ENCODE measurements at regions not wholly inside any gene's neighbourhood (a gene's known extent, or its start where the extent isn't known, plus 50 kb on each side); places are given as distances from the start of the nearest gene placed in this dataset.

DNA sequence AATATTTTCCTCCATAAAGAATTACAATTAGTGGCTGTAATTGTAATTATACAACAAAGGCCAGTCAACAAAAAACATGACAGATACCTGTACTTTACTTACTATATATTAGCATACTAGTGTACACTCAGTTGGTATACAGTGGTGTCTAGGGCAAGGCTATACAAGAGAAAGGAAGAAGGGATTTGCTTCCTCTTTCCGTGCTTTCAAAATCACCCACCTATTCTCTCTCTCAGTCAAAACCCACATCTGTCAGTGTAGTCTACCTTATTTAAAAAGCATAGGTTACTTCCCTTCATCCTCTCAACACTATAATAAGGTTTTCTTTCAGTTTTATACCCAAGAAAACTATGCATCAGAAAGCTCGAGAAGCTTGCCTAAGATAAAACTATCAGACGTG, 355.8 kb upstream of the NR5A2 start:
- DNase-seq: no peak

- DNase-seq: no peak
Measured at GRCh38 chr1:199675937-199676336, 351.6 kb upstream of the NR5A2 start.

GRCh38 chr1:199678771-199679170, 348.7 kb upstream of the NR5A2 start:
- DNase-seq: no peak

GRCh38 chr1:199682081-199682480, 345.4 kb upstream of the NR5A2 start:
- no peak for DNase-seq

- DNase-seq: peak; percentile 51
Measured at GRCh38 chr1:199684686-199685273, 342.7 kb upstream of the NR5A2 start.

DNA sequence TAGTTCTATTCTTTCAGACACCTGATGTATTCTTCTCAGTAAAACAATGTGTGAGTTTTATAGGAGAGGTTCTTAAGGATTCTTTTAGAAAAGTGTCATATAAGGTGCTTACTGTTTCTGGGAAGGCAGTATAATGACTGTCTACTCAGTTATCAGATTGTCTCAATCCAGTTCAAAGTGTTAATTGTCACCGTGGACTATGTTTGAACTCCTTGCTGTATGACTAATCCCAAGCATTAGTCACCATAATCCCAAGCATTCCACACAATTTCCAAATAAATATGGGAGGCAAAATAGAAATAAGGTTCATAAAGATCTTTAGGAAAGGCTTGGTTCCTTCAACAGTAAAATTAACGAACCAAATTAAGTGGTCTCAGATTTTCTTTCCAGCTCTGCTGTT, 342.1 kb upstream of the NR5A2 start:
- no peak for DNase-seq

- no peak for DNase-seq
Measured at GRCh38 chr1:199687321-199687720, 340.2 kb upstream of the NR5A2 start.

GRCh38 chr1:199688133-199688676, 339.3 kb upstream of the NR5A2 start:
- no peak for DNase-seq

DNA sequence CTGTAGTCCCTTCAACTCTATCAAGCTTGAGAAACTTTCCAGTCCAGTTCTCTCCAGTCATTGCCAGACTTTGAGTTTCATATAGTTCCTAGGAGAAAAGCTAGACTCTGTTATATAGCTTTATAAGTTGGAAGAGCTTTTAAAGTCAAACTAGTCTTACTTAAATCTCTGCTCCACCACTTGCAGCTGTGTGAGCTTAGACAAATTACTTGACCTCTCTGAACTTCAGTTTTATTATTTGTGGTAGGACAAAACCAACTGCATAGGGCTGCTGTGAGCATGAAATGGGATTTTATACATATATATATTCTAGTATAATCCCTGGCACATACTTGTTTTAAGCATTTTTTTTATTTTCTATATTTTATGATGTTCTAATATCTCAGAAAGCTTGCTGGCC, 338.7 kb upstream of the NR5A2 start:
- no peak for DNase-seq

GRCh38 chr1:199690496-199690895, 337.0 kb upstream of the NR5A2 start:
- no peak for DNase-seq

- peak; percentile 22 for DNase-seq
Measured at GRCh38 chr1:199691540-199691939, 336.0 kb upstream of the NR5A2 start.

DNA sequence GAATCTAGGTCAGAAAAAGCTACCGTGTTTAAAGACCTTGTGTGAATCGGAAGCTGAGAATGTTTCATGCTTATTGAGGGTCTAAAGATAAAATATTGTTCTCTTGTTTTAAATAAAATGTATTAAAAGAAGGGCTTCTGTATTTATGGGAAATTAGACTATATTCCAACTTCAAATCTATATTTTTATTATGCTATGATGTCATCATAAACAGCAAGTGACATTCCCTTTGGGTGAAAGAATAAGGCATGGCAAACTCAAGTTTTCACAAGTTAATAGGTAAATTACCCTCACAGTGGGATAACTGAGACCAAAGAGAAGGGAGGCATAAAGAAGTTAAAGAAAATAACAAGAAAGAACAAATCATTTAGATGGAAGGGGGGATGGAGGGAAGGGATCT, 333.8 kb upstream of the NR5A2 start:
- DNase-seq: no peak

GRCh38 chr1:199696225-199696624, 331.3 kb upstream of the NR5A2 start:
- DNase-seq: no peak

DNA sequence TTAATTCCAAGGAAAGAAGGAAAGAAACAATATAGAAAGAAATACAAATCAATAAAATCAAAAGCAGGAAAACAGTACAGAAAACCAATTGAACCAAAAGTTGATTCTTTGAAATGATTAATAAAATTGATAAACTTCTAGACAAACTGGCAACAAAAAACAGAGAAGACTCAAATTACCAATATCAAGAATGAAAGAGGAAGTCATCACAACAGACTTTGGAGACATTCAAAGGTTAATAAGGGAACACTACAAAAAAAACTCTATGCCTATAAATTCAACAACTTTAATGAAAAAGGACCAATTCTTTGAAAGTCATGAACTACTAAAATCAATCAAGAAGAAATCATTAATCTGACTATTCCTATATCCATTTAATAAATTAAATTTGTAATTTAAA, 329.3 kb upstream of the NR5A2 start:
- DNase-seq: no peak

GRCh38 chr1:199700551-199700950, 327.0 kb upstream of the NR5A2 start:
- peak; percentile 34 for DNase-seq

DNA sequence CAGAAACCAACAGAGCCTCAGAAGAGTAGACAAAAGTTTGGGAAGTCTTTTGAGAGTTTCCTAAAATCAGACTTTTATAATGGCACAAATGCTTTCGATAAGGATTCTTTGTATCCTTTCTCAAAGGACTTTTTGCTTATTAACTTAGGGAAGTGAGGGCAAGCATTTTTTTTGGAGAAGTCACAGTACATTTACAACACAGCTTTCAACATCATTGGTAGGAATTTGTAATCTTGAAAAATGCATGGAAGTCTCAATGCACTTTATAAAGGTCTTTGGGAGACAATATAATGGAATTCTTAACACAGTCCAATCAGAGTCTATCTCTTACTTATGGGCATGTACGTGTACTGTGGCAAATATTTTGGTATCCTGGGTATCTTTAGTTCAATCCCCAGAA, 325.8 kb upstream of the NR5A2 start:
- DNase-seq: no peak

DNA sequence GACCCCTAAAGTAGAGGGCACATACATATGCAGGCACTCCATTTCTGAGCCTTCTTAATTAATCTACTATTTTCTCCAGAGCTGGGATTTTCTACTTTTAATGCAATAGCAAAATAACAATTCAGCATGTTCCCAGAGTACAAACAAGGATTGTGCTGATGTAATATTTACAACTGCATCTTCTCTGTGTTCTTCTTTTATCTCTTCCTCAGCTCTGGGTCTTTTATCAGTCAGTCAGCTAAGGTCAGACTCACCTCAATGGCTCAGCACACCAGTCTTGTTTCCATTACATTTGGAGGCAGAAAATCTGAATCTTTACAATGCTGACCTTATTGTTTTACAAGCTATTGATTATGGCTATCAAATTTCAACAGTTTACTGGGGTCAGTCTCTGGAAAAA, 323.3 kb upstream of the NR5A2 start:
- no peak for DNase-seq

GRCh38 chr1:199705825-199706224, 321.7 kb upstream of the NR5A2 start:
- DNase-seq: no peak

- no peak for DNase-seq
Measured at GRCh38 chr1:199706826-199707606, 320.5 kb upstream of the NR5A2 start.

DNA sequence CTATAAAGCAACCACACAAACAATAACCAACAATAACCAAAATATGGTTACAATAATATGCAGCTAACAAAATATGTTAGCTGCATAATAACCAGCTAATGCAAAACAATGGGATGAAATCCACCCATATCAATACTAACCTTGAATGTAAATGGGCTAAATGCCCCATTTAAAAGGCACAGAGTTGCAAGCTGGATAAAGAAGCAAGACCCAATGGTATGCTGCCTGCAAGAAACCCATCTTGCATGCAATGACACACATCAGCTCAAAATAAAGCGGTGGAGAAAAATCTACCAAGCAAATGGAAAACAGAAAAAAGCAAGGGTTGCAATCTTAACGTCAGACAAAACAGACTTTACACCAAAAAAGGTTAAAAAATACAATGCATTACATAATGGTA, 316.5 kb upstream of the NR5A2 start:
- DNase-seq: no peak

DNA sequence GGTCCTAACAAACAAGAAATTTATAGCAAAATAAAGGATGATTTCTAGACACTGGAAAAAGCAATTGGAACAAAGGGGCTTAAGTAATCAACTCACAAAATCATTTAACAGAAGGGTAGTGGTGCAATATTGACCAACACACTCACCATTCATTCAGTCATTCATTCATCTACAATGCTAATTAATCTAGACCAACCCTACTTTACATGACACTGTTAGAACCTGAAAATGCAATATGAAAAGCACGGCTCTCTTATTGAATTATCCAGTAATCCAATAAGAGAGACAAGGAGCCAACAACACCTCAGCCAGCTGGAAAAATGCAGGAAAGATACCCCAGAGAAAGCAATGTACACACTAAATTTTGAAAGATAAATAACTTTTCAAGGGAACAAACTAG, 310.8 kb upstream of the NR5A2 start:
- DNase-seq: no peak

- no peak for DNase-seq
Measured at GRCh38 chr1:199719156-199719842, 308.2 kb upstream of the NR5A2 start.

DNA sequence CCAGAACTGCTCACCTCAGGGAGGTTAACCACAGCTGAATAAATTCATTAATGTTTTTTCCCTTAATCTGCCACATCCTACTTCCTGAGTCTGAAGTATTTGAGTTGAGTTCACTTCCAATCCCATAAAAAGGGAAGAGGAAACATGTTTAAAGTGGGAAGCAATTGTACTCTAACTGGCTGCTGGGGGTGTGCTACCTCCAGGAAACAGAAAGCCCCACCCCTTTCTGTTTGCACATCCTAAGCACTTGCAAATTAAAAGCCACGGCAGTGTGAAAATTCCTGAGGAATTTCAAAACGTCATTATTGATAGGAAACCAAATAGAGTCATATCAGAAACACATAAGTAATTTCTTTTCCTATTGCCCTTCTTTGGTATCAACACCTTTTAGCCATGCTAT, 307.0 kb upstream of the NR5A2 start:
- no peak for DNase-seq

- DNase-seq: no peak
Measured at GRCh38 chr1:199721001-199721400, 306.5 kb upstream of the NR5A2 start.
